IMR-90 (cell line): ENCODE measurements at regions not wholly inside any gene's neighbourhood (a gene's known extent, or its start where the extent isn't known, plus 50 kb on each side); places are given as distances from the start of the nearest gene placed in this dataset.

Source experiments
- CHD1 ChIP-seq: IDR thresholded peaks from 2 replicates; pipeline ENCODE4 v1.6.1; 2012; ENCODE audit warnings: low read depth, low read length, improper control_type of control experiment
- CTCF ChIP-seq: conservative IDR thresholded peaks from 2 replicates; pipeline ENCODE4 v1.5.1; 2012; ENCODE audit warnings: mild to moderate bottlenecking, low read depth, low read length, improper control_type of control experiment
- NFE2L2 ChIP-seq: fragments of 150-350 bp; IDR thresholded peaks from 2 replicates; pipeline ENCODE4 v1.6.1; 2016; ENCODE audit warnings: low read depth, mild to moderate bottlenecking, low read length
- POLR2A ChIP-seq: IDR thresholded peaks from 2 replicates; pipeline ENCODE4 v1.6.1; 2012; ENCODE audit warnings: mild to moderate bottlenecking, low read depth, low read length
- RAD21 ChIP-seq: IDR thresholded peaks from 2 replicates; pipeline ENCODE4 v1.6.1; 2012; ENCODE audit warnings: low read length, improper control_type of control experiment
- SMC3 ChIP-seq: fragments of 150-350 bp; IDR thresholded peaks from 2 replicates; pipeline ENCODE4 v1.6.1; 2016; ENCODE audit warnings: low read depth, mild to moderate bottlenecking, antibody characterized with exemption, low read length, moderate library complexity

GRCh38 chr5:82839881-82840280, 237.3 kb downstream of the TMEM167A start:
- TF ChIP-seq CTCF, result no peak
- TF ChIP-seq RAD21, result no peak
- TF ChIP-seq POLR2A, result no peak
- TF ChIP-seq CHD1, result no peak
- no peak for TF ChIP-seq SMC3
- TF ChIP-seq NFE2L2, result no peak
